ENCODE measurements at regions not wholly inside any gene's neighbourhood (a gene's known extent, or its start where the extent isn't known, plus 50 kb on each side); places are given as distances from the start of the nearest gene placed in this dataset.

GRCh38 chr7:69465262-69465661 lies 133.0 kb upstream of the AUTS2 start:
- H3K4me1 ChIP-seq (ENCODE audit: control extremely low read depth in 1 of 4, control insufficient read depth in 4 of 4, insufficient read depth in 4 of 4, low read length in 3 of 4) = no peaks in the 10 kb centered on the region
- H3K27ac ChIP-seq (ENCODE audit: insufficient read depth in 1 of 2, low read depth in 1 of 2, low read length in 2 of 2, poor library complexity in 1 of 2, severe bottlenecking in 2 of 2) = no peak overlapping the region
- DNase-seq = no peak
- WGBS (ENCODE audit: insufficient coverage) = 100% methylated on average over 1 of the region's 1 CpG
- H3K27me3 ChIP-seq (replicated peaks in 2 of 5; ENCODE audit: control insufficient read depth in 4 of 5, insufficient read depth in 5 of 5, low read length in 4 of 5) = no peaks in the 10 kb centered on the region
- H3K4me3 ChIP-seq (ENCODE audit: control insufficient read depth in 1 of 7, extremely low read depth in 1 of 7, insufficient read depth in 4 of 7, low read depth in 2 of 7, low read length in 6 of 7) = no peak overlapping the region
- peaks cover 2 to 16% (median 10%) of the 10 kb centered on the region in 5 experiments for H3K9me3 ChIP-seq (ENCODE audit: control extremely low read depth in 1 of 5, control insufficient read depth in 4 of 5, insufficient read depth in 2 of 5, low read depth in 1 of 5, low read length in 4 of 5)
- no peaks in the 10 kb centered on the region for H3K36me3 ChIP-seq (ENCODE audit: control insufficient read depth in 4 of 4, insufficient read depth in 4 of 4, low read length in 3 of 4)
- CTCF ChIA-PET = no interaction called here
- POLR2A ChIA-PET = no interaction called here

GRCh38 chr7:69467826-69468225 lies 130.4 kb upstream of the AUTS2 start:
- Histone ChIP-seq H3K4me1 (ENCODE audit: control extremely low read depth in 1 of 4, control insufficient read depth in 4 of 4, insufficient read depth in 4 of 4, low read length in 3 of 4) (no peaks in the 10 kb centered on the region), H3K36me3 (ENCODE audit: control insufficient read depth in 4 of 4, insufficient read depth in 4 of 4, low read length in 3 of 4) (no peaks in the 10 kb centered on the region), H3K27me3 (replicated peaks in 2 of 5; ENCODE audit: control insufficient read depth in 4 of 5, insufficient read depth in 5 of 5, low read length in 4 of 5) (no peaks in the 10 kb centered on the region), H3K27ac (ENCODE audit: insufficient read depth in 1 of 2, low read depth in 1 of 2, low read length in 2 of 2, poor library complexity in 1 of 2, severe bottlenecking in 2 of 2) (no peak overlapping the region), H3K9me3 (ENCODE audit: control extremely low read depth in 1 of 5, control insufficient read depth in 4 of 5, insufficient read depth in 2 of 5, low read depth in 1 of 5, low read length in 4 of 5) (peaks cover 2 to 20% (median 11%) of the 10 kb centered on the region in 5 experiments), H3K4me3 (ENCODE audit: control insufficient read depth in 1 of 7, extremely low read depth in 1 of 7, insufficient read depth in 4 of 7, low read depth in 2 of 7, low read length in 6 of 7) (no peak overlapping the region)
- WGBS (ENCODE audit: insufficient coverage) = 100% methylated on average over 1 of the region's 1 CpG
- DNase-seq = no peak
- ChIA-PET CTCF (no interaction called here), POLR2A (no interaction called here)

- Histone ChIP-seq H3K27ac (ENCODE audit: insufficient read depth in 1 of 2, low read depth in 1 of 2, low read length in 2 of 2, poor library complexity in 1 of 2, severe bottlenecking in 2 of 2) (no peak overlapping the region), H3K9me3 (ENCODE audit: control extremely low read depth in 1 of 5, control insufficient read depth in 4 of 5, insufficient read depth in 2 of 5, low read depth in 1 of 5, low read length in 4 of 5) (no peaks in the 10 kb centered on the region), H3K36me3 (ENCODE audit: control insufficient read depth in 4 of 4, insufficient read depth in 4 of 4, low read length in 3 of 4) (no peaks in the 10 kb centered on the region), H3K27me3 (replicated peaks in 2 of 5; ENCODE audit: control insufficient read depth in 4 of 5, insufficient read depth in 5 of 5, low read length in 4 of 5) (no peaks in the 10 kb centered on the region), H3K4me1 (ENCODE audit: control extremely low read depth in 1 of 4, control insufficient read depth in 4 of 4, insufficient read depth in 4 of 4, low read length in 3 of 4) (no peaks in the 10 kb centered on the region), H3K4me3 (ENCODE audit: control insufficient read depth in 1 of 7, extremely low read depth in 1 of 7, insufficient read depth in 4 of 7, low read depth in 2 of 7, low read length in 6 of 7) (no peak overlapping the region)
- ChIA-PET CTCF (interaction anchor here (0.7 kb wide), 1 partner anchor 76 kb away, joined by 5 read pairs; no protein-coding TSS in a partner anchor), POLR2A (interaction anchor here (0.7 kb wide), 1 partner anchor 303 kb away, joined by 3 read pairs; no protein-coding TSS in a partner anchor)
- DNase-seq = no peak
- 97% methylated on average over 3 of the region's 5 CpGs for WGBS (ENCODE audit: insufficient coverage)
These were observed 121.9 kb upstream of the AUTS2 start for GRCh38 chr7:69476416-69476815.

GRCh38 chr7:69482676-69483075 lies 115.6 kb upstream of the AUTS2 start:
- no peak for DNase-seq
- no peaks in the 10 kb centered on the region for H3K4me1 ChIP-seq (ENCODE audit: control extremely low read depth in 1 of 4, control insufficient read depth in 4 of 4, insufficient read depth in 4 of 4, low read length in 3 of 4)
- no peaks in the 10 kb centered on the region for H3K9me3 ChIP-seq (ENCODE audit: control extremely low read depth in 1 of 5, control insufficient read depth in 4 of 5, insufficient read depth in 2 of 5, low read depth in 1 of 5, low read length in 4 of 5)
- no peak overlapping the region for H3K27ac ChIP-seq (ENCODE audit: insufficient read depth in 1 of 2, low read depth in 1 of 2, low read length in 2 of 2, poor library complexity in 1 of 2, severe bottlenecking in 2 of 2)
- no peaks in the 10 kb centered on the region for H3K27me3 ChIP-seq (replicated peaks in 2 of 5; ENCODE audit: control insufficient read depth in 4 of 5, insufficient read depth in 5 of 5, low read length in 4 of 5)
- no peak overlapping the region for H3K4me3 ChIP-seq (ENCODE audit: control insufficient read depth in 1 of 7, extremely low read depth in 1 of 7, insufficient read depth in 4 of 7, low read depth in 2 of 7, low read length in 6 of 7)
- 97% methylated on average over 18 of the region's 18 CpGs for WGBS (ENCODE audit: insufficient coverage)
- no peaks in the 10 kb centered on the region for H3K36me3 ChIP-seq (ENCODE audit: control insufficient read depth in 4 of 4, insufficient read depth in 4 of 4, low read length in 3 of 4)
- CTCF ChIA-PET = interaction anchor here (0.6 to 0.9 kb wide), 2 partner anchors 11 to 53 kb away, joined by 3 to 4 read pairs; no protein-coding TSS in a partner anchor
- POLR2A ChIA-PET = no interaction called here

GRCh38 chr7:69489533-69489932 lies 108.7 kb upstream of the AUTS2 start:
- Histone ChIP-seq H3K27me3 (replicated peaks in 2 of 5; ENCODE audit: control insufficient read depth in 4 of 5, insufficient read depth in 5 of 5, low read length in 4 of 5) (no peaks in the 10 kb centered on the region), H3K27ac (ENCODE audit: insufficient read depth in 1 of 2, low read depth in 1 of 2, low read length in 2 of 2, poor library complexity in 1 of 2, severe bottlenecking in 2 of 2) (no peak overlapping the region), H3K4me3 (ENCODE audit: control insufficient read depth in 1 of 7, extremely low read depth in 1 of 7, insufficient read depth in 4 of 7, low read depth in 2 of 7, low read length in 6 of 7) (no peak overlapping the region), H3K4me1 (ENCODE audit: control extremely low read depth in 1 of 4, control insufficient read depth in 4 of 4, insufficient read depth in 4 of 4, low read length in 3 of 4) (peaks cover 0 to 12% (median 8%) of the 10 kb centered on the region in 4 experiments), H3K36me3 (ENCODE audit: control insufficient read depth in 4 of 4, insufficient read depth in 4 of 4, low read length in 3 of 4) (no peaks in the 10 kb centered on the region), H3K9me3 (ENCODE audit: control extremely low read depth in 1 of 5, control insufficient read depth in 4 of 5, insufficient read depth in 2 of 5, low read depth in 1 of 5, low read length in 4 of 5) (no peaks in the 10 kb centered on the region)
- ChIA-PET CTCF (no interaction called here), POLR2A (no interaction called here)
- DNase-seq = no peak
- WGBS (ENCODE audit: insufficient coverage) = 93% methylated on average over 3 of the region's 3 CpGs

GRCh38 chr7:69498671-69499070 lies 99.6 kb upstream of the AUTS2 start:
- H3K4me3 ChIP-seq (ENCODE audit: control insufficient read depth in 1 of 7, extremely low read depth in 1 of 7, insufficient read depth in 4 of 7, low read depth in 2 of 7, low read length in 6 of 7) = no peak overlapping the region
- H3K36me3 ChIP-seq (ENCODE audit: control insufficient read depth in 4 of 4, insufficient read depth in 4 of 4, low read length in 3 of 4) = no peaks in the 10 kb centered on the region
- ChIA-PET POLR2A (no interaction called here), CTCF (no interaction called here)
- DNase-seq = no peak
- H3K27me3 ChIP-seq (replicated peaks in 2 of 5; ENCODE audit: control insufficient read depth in 4 of 5, insufficient read depth in 5 of 5, low read length in 4 of 5) = no peaks in the 10 kb centered on the region
- H3K4me1 ChIP-seq (ENCODE audit: control extremely low read depth in 1 of 4, control insufficient read depth in 4 of 4, insufficient read depth in 4 of 4, low read length in 3 of 4) = peaks cover 0 to 14% (median 8%) of the 10 kb centered on the region in 4 experiments
- 93% methylated on average over 3 of the region's 3 CpGs for WGBS (ENCODE audit: insufficient coverage)
- no peak overlapping the region for H3K27ac ChIP-seq (ENCODE audit: insufficient read depth in 1 of 2, low read depth in 1 of 2, low read length in 2 of 2, poor library complexity in 1 of 2, severe bottlenecking in 2 of 2)
- peaks cover 0 to 7% (median 0%) of the 10 kb centered on the region in 5 experiments for H3K9me3 ChIP-seq (ENCODE audit: control extremely low read depth in 1 of 5, control insufficient read depth in 4 of 5, insufficient read depth in 2 of 5, low read depth in 1 of 5, low read length in 4 of 5)

GRCh38 chr7:69502358-69502757 lies 95.9 kb upstream of the AUTS2 start:
- POLR2A ChIA-PET = no interaction called here
- DNase-seq = no peak
- Histone ChIP-seq H3K4me1 (ENCODE audit: control extremely low read depth in 1 of 4, control insufficient read depth in 4 of 4, insufficient read depth in 4 of 4, low read length in 3 of 4) (peaks cover 0 to 7% (median 0%) of the 10 kb centered on the region in 4 experiments), H3K36me3 (ENCODE audit: control insufficient read depth in 4 of 4, insufficient read depth in 4 of 4, low read length in 3 of 4) (no peaks in the 10 kb centered on the region), H3K27ac (ENCODE audit: insufficient read depth in 1 of 2, low read depth in 1 of 2, low read length in 2 of 2, poor library complexity in 1 of 2, severe bottlenecking in 2 of 2) (no peak overlapping the region), H3K27me3 (replicated peaks in 2 of 5; ENCODE audit: control insufficient read depth in 4 of 5, insufficient read depth in 5 of 5, low read length in 4 of 5) (no peaks in the 10 kb centered on the region), H3K9me3 (ENCODE audit: control extremely low read depth in 1 of 5, control insufficient read depth in 4 of 5, insufficient read depth in 2 of 5, low read depth in 1 of 5, low read length in 4 of 5) (peaks cover 0 to 7% (median 0%) of the 10 kb centered on the region in 5 experiments), H3K4me3 (ENCODE audit: control insufficient read depth in 1 of 7, extremely low read depth in 1 of 7, insufficient read depth in 4 of 7, low read depth in 2 of 7, low read length in 6 of 7) (no peak overlapping the region)
- CTCF ChIA-PET = interaction anchor here (0.6 to 1.3 kb wide), 2 partner anchors 12 to 44 kb away, joined by 3 to 4 read pairs; no protein-coding TSS in a partner anchor
- 100% methylated on average over 2 of the region's 3 CpGs for WGBS (ENCODE audit: insufficient coverage)
